GM18505 (cell line): ENCODE measurements at regions not wholly inside any gene's neighbourhood (a gene's known extent, or its start where the extent isn't known, plus 50 kb on each side); places are given as distances from the start of the nearest gene placed in this dataset.

Experiments used
- ATAC-seq: cut with Tn5 transposase; IDR thresholded peaks from one replicate; pipeline ENCODE4 v1.9.1; 2021; ENCODE audit not compliant: unreplicated experiment
- POLR2A ChIP-seq: IDR thresholded peaks from 4 replicates; pipeline ENCODE4 v1.6.1; 2011; ENCODE audit warnings: borderline replicate concordance; ENCODE audit not compliant: insufficient read depth, insufficient read length; ENCODE audit errors: extremely low read depth

DNA sequence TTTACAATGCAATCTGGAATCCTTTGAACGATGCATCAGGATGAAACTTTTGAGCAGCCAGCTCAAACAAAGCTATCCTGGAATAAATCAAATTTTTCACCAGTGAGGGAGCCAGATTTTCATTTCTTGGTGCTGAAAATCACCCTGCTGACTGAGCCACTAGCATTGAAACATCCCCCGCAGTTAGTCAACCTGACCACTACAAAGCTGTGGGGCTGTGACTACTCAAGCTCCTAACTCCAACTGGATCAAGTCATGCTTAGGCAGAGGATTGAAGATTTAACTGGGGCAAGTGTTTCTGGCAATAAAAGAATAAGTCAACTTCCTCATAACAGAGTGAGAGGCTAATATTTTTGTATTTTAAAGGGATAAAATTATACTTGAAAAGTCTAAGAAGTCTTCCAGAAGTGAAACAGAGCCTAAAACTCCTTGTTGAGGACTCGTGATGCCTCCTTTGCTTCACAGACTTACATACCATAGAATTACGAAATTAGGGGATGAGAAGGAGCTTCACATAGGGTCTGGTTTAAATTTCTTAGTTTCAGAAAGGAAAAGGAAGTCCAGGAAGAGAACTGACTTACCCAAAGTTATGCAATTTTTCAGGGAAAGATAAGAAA is 177.8 kb downstream of the SERPINI1 start:
- no peak for TF ChIP-seq POLR2A
- ATAC-seq: no peak

DNA sequence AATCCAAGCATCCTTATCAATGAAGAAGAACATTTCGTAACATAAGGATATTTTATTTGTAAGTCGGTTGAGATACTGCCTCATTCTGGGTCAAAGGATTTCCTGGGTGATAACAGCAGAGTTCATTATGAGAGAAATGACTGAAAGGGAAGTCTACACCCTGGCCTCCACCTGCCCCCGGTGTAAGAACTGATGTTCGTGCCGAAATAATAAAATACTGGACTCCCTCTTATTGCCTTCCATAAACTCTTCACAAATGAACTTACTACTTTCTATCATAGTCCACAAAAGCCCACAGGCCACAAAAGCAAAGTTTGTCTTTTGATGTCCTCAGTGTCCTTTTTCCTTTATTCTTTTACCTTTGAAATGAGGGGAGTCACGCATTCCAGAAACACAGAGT is 174.4 kb downstream of the SERPINI1 start:
- no peak for ATAC-seq
- TF ChIP-seq POLR2A: no peak

DNA sequence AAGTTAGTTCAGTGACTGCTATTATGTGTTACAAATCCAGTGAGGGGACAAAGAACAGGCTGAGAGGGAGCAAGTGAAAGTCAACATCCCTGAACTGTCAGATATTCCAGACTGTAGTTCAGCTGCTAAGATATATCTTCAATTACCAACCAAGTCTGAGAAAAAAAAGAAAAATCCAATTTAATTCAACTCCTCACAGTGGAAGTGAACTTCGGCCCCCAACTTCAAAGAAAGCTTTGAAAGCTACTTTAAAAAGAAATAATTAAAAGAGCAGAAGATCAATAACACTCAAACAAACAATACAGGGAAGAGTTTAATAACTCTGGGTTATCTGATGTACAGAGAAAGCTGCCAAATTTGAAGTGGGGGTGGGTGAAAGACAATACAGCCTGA is 174.0 kb downstream of the SERPINI1 start:
- no peak for TF ChIP-seq POLR2A
- ATAC-seq: no peak

DNA sequence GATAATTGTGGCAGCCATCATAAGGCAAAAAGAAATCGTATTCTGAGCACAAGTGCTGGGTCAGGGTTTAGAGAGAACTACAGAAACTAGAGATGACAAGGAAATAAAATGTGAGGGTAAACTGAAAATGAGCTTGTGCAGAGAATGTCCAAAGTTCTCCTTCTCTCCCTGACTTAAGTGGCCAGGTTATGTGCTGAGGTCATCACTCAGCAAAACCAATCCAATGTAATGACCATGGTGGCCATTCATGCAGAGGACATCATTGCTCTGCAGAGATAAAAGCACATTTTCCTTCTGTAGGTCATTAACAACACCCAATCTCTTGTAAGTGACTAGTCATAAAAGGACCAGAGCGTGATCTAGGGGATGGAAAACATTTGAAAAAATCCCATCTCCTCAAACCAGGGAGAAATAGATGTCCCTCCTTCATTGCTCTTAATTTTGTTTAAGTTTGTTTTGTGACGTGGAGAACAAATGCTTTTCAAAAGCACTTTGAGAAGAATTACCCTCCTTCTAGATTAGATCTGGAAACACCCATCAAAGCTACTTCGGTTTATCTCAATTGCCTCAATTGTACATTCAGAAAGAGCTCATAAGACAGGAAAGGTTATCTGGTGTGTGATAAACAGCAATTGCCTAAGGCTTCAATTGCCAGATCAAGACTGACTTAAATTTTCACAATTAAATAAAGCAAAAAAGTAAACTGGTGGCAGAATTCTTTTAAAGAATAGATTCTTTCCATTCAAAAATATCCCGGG is 173.4 kb downstream of the SERPINI1 start:
- no peak for ATAC-seq
- TF ChIP-seq POLR2A: no peak

DNA sequence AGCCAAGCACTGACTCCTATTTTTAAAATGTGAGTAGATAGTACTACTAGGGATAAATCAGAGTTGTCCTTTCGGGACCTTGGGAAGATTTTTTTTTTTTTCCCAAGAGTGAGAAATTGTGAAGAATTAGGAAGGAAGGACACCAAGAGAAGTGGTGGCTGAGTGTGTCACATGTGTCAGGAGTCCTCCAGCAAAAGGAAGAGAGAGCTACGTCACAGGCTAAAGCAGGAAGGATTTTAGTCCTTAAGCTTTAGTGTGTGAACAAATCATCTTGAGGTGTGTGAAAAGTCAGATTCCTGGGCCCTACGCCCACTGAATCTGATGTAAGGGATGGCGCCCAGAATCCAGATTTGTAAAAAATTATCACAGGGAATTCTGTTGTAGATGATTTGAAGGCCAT is 172.7 kb downstream of the SERPINI1 start:
- no peak for TF ChIP-seq POLR2A
- no peak for ATAC-seq

DNA sequence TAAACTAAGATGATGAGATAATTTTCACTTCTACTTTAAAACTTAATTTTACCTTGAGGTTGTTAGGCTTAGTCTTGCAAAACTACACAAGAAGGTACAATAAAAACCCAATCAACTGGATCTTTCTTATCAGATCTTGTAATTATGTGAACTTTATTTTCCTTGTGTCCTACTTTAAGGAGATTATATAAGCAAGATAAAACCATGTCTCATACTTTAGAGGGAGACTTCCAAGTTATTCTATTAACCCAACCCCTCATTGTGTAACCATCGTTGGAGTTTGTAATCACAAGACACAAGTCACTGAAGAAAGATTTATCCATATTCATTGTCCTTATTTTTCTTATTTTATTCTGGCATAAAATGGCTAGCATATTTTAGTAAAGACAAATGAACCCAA is 165.6 kb downstream of the SERPINI1 start:
- ATAC-seq: no peak
- no peak for TF ChIP-seq POLR2A

DNA sequence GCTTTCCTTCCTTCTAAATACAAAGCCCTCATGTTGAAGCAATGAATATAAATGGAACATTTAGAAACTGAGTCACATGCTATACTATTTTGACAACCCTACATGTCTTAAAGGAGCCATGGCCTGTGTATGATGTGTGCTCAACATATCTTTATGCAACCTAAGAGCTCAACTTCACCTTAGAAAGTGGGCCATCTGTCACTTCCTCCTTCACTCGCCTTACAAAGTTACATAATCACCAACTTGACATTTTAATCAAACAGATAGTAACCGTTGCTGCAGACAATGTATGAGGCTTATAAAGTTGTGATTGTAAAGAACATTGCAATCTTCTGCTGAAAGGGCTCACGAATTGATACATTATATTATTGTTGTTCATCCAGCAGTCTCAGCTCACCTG is 163.6 kb downstream of the SERPINI1 start:
- ATAC-seq: no peak
- TF ChIP-seq POLR2A: no peak

DNA sequence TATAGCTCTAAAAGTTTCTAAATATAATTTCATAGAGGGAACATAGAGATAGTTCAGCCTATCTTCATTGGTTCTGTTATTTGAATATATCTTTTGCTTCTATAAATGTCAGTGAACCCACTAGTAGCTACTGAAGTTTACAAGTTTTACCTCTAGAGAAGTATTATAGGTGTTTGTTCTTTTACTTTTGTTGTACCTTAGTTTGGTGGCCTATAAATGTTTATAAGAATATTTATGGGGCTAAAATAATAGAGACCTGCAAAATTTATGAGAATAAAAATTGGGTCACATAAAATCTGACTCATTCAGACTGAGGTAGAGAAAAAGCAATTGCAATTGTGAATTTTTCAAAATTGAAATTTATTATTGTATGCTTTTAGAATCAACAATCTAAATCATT is 162.6 kb downstream of the SERPINI1 start:
- no peak for TF ChIP-seq POLR2A
- no peak for ATAC-seq

DNA sequence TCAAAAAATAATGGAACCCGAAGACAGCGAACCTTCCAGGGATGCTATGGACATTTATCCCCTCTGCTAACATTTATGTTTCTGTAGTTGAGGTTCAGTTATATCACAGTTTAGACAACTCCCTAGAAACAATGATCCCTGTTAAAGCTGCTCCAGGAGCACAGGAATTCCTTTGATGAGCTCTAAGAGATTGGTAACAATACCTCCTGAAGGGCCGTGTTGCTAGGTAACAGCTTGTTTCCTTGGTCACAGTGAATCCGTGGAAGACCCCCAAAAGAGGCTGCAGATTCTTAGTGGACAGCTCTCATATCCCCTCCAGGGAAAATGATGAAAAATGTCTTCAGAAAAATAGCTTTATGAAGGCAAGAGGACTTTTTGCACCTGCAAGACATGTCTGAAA is 160.2 kb downstream of the SERPINI1 start:
- no peak for TF ChIP-seq POLR2A
- ATAC-seq: no peak

DNA sequence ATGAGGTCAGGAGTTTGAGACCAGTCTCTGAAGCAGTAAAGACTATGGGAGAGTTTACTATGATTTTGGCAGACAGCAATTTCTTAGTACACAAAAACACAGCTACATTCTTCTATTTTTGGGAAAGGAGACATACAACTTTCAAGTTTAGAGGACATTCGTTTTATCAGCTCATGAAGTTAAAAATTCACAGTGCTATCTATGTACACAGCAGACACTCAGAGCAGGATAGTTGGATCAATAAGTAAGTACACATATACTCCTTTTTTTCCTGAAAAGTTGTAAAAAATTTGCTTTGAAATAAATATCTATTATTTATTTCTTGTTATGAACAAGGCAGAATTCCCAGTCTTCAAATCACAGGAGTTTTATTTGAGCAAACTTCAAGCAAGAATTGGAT is 159.7 kb downstream of the SERPINI1 start:
- no peak for ATAC-seq
- TF ChIP-seq POLR2A: no peak

DNA sequence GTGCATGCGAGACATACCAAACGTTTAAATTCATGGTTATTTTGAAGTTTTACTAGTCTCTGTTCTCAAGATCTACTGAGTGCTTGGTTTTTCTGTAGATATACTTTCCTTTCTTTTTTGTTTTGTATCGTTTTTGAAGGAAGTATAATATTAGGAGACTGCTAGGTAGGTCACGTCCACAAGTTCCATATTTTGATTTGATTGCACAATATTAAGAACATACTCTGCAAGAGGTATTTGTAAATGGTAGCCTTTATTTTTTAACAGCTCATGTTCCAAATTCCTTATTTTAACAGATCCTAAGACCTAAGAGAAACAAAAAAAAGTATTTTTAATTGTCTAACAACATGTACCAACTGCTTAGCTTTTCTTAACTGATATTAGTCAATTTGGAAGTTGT is 156.7 kb downstream of the SERPINI1 start:
- no peak for ATAC-seq
- no peak for TF ChIP-seq POLR2A

DNA sequence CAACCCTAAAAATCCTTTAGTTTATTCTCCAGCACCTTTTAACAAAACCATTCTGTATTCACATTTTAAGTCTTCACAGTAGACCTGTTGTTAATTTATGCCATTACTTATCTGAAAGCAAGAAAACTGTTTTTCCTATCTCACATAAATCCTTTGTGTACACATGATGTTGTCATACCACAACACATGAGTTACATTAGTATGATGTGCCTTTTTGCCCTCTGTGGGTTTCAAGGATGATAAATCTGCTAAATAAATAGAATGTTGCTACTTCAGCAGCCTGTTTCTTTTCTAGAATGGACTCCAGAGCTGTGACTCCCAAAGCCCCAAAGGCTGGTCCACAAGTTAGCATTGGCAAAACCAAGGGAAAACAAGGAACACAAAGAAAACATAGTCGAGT is 151.6 kb downstream of the SERPINI1 start:
- no peak for ATAC-seq
- TF ChIP-seq POLR2A: no peak

DNA sequence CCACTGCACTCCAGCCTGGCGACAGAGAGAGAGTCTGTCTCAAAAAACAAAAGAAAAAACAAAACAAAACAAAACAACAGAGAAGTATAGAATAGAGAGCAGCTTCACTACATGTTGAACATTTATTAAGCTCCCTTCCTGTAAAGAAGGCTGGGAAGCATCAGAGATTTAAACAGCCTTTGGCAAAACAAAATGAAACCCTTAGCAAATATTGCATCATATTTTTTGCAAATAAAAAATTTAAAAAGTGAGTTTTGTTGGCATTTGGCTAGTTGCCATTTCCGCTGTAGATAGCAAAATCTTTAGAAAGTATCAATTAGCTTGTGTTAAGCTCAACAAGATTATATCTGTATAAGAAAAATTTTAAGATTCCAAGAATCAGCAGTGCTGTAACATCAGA is 151.2 kb downstream of the SERPINI1 start:
- no peak for TF ChIP-seq POLR2A
- ATAC-seq: no peak

DNA sequence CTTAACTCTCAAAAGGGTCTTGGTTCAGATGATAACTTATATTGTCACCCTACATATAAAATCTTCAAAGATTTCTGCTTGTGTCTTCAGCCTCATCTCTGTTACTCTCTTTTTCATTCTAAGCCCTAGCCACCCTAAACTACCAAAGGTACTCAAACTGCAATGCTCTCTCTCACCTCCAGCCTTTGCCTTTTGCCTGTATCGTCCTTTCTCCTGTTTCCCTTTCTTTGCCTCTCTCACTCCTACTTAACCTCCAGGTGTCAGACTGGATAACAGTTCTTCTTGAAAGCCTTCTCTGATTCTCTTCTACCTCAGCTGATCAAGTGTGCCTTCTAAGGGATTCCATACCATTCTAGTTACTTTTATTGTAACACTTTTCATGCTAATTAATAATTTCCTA is 149.8 kb downstream of the SERPINI1 start:
- no peak for TF ChIP-seq POLR2A
- ATAC-seq: no peak

DNA sequence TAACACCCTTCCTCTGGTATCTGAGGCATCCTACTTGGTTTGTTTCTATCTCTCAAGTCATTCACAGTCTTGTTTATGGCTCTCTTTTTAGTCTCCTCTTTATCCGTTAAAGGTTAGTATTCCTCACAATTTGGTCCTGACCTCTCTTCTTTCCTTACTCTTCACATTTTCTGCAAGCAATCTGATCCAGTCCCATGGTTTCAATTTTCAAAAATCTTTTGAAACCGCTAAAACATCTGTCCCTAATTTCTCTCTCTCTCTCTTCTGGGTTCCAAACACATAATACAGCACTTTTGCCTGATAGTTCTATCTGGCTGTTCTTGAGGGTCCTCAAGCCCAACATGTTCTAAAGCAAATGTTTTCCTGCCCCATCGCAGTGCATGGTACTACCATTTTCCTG is 149.0 kb downstream of the SERPINI1 start:
- no peak for ATAC-seq
- no peak for TF ChIP-seq POLR2A

DNA sequence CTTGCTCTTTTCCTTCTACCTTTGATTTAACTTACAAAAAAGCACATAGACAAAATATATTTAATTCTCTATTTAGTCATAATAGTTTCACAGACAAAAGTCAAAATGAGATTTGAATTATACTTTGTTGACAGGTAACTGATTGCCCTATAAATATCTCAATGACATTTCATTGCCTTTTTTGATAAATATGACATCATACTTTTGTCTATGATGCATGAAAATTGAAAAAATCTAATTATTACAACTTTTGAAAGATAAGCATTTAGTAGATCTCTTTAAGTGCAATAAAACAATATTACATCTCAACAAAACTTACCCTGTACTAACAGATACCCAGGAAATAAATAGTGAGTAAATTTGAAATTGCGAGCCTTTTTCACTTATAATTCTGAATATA is 147.9 kb downstream of the SERPINI1 start:
- no peak for TF ChIP-seq POLR2A
- no peak for ATAC-seq
